ENCODE measurements at regions not wholly inside any gene's neighbourhood (a gene's known extent, or its start where the extent isn't known, plus 50 kb on each side); places are given as distances from the start of the nearest gene placed in this dataset.

DNA sequence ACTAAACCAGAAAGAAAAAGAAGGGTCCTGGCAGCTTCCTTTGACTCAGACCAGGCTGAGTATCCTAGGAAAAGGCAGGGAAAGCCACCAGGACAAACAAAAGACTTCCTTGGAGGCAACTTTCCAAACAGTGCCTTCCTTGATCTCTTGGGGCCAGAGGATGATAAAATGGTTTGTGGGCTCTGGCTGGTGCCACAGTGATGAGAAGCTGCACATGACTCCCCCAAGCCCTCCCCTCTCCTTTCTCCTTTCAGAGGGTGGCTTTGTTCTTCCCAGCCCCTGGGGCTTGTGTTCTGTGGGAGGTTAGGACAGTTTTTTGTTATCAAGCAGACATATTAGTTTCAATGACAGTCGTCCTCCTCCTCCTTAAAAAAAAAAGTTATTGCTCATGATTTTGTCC, 183.2 kb downstream of the SEM1 start:
- no peak for DNase-seq (ENCODE audit: low spot score)
- Histone ChIP-seq H3K4me1 (replicated peaks) (no peaks in the 10 kb centered on the region), H3K36me3 (no peaks in the 10 kb centered on the region), H3K27ac (no peak overlapping the region), H3K27me3 (replicated peaks; ENCODE audit: insufficient read depth) (no peaks in the 10 kb centered on the region), H3K4me3 (no peak overlapping the region), H3K9me3 (no peaks in the 10 kb centered on the region)
- TF ChIP-seq POLR2A (IDR thresholded peaks at IDR 0.05) (no peak), POLR2AphosphoS5 (IDR thresholded peaks at IDR 0.05) (no peak)
- intact Hi-C loops (cut with DNase I), result no loop called here
- 38% methylated on average over 1 of the region's 1 CpG for WGBS

DNA sequence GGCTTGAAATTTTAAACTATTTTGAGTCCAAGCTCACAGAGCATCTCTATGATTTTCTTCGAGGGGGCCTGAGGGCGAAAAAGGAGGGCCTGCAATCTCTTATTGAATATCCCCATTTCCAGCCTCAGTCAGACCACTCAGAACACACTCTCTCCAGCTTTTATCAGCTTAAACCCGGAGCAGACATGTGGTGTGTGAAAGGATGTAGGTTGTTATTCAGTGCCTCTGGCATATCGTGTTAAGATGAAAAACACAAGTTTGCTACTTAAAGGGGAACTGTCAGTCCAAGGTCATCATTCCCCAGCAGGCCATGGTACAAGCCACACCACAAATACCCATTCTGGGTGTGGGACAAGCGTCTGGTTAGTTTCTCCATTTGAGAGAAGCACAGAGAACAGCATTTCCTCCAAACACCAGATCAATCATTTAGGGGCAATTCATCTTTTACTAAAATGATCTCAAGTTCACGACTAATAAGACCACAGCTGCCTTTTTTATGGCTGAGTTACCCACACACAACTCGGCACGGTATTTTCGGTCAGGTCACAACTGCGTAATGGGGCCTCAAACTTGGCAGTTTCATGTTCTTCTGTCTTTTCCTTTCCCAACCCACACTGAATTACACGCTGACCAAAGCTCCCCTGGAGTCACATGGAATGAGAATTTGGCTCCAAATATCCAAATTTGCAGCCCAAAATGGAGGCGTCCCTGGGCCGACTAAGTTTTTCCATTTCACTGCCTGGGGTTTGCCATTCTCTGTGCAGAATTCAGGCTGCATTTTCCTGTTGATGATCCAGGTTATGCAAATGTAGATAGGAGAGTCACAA, 188.4 kb downstream of the SEM1 start:
- no peaks in the 10 kb centered on the region for H3K9me3 ChIP-seq
- 85% methylated on average over 13 of the region's 13 CpGs for WGBS
- no peak overlapping the region for H3K27ac ChIP-seq
- no peaks in the 10 kb centered on the region for H3K27me3 ChIP-seq (replicated peaks; ENCODE audit: insufficient read depth)
- H3K4me3 ChIP-seq, result no peak overlapping the region
- no peak for DNase-seq (ENCODE audit: low spot score)
- intact Hi-C loops (cut with DNase I), result no loop called here
- no peaks in the 10 kb centered on the region for H3K4me1 ChIP-seq (replicated peaks)
- no peaks in the 10 kb centered on the region for H3K36me3 ChIP-seq
- TF ChIP-seq POLR2AphosphoS5 (IDR thresholded peaks at IDR 0.05), result no peak
- TF ChIP-seq, protein P1, sequence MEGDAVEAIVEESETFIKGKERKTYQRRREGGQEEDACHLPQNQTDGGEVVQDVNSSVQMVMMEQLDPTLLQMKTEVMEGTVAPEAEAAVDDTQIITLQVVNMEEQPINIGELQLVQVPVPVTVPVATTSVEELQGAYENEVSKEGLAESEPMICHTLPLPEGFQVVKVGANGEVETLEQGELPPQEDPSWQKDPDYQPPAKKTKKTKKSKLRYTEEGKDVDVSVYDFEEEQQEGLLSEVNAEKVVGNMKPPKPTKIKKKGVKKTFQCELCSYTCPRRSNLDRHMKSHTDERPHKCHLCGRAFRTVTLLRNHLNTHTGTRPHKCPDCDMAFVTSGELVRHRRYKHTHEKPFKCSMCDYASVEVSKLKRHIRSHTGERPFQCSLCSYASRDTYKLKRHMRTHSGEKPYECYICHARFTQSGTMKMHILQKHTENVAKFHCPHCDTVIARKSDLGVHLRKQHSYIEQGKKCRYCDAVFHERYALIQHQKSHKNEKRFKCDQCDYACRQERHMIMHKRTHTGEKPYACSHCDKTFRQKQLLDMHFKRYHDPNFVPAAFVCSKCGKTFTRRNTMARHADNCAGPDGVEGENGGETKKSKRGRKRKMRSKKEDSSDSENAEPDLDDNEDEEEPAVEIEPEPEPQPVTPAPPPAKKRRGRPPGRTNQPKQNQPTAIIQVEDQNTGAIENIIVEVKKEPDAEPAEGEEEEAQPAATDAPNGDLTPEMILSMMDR (IDR thresholded peaks at IDR 0.05), result no peak
- TF ChIP-seq POLR2A (IDR thresholded peaks at IDR 0.05), result no peak

DNA sequence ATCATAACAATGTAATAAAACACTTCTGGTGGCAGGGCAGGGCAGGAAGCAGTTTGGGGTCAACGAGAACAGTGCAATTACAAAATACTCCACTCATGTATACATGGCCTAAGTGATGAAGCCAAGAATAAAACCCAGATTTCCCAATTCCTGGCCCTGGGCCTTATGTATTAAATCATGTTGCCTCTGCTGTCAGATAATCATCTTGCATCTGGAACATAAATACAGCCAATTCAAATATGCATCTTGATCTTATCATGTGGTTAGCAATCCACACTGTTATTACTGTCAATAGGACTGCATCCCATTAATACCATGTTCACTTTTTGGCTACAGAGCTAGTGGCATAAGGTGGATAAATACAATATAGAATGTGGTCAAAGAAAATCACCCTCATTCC, 186.5 kb upstream of the SLC25A13 start:
- WGBS, result 9% methylated on average over 1 of the region's 1 CpG
- DNase-seq (ENCODE audit: low spot score), result peak; percentile 62
- no peak overlapping the region for H3K4me3 ChIP-seq
- TF ChIP-seq POLR2AphosphoS5 (IDR thresholded peaks at IDR 0.05) (peak; percentile 85), POLR2A (IDR thresholded peaks at IDR 0.05) (no peak)
- TF ChIP-seq, protein P1 (IDR thresholded peaks at IDR 0.05), result no peak
- no peaks in the 10 kb centered on the region for H3K36me3 ChIP-seq
- H3K27ac ChIP-seq, result no peak overlapping the region
- no peaks in the 10 kb centered on the region for H3K4me1 ChIP-seq (replicated peaks)
- intact Hi-C loops (cut with DNase I), result no loop called here
- H3K9me3 ChIP-seq, result no peaks in the 10 kb centered on the region
- H3K27me3 ChIP-seq (replicated peaks; ENCODE audit: insufficient read depth), result no peaks in the 10 kb centered on the region

DNA sequence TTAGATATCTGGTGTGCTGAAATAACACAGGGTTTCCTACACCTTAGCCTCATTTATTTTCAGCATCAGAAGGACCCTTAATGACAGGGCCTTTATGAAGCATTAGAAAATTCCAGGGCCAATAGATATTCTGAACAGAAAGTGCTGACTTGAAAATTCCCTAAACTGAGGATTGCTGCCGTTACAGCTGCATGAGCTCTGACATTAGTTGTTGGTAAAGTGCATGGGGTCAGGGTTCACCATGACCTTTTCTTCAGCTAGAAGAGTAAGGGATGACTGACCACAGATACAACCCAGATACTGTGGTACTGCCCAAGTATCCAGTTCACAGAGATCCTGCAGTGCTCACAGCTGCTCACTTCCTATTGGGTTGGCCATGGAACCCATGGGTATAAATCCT, 181.7 kb upstream of the SLC25A13 start:
- Histone ChIP-seq H3K9me3 (no peaks in the 10 kb centered on the region), H3K4me1 (replicated peaks) (no peaks in the 10 kb centered on the region), H3K27me3 (replicated peaks; ENCODE audit: insufficient read depth) (no peaks in the 10 kb centered on the region), H3K36me3 (no peaks in the 10 kb centered on the region), H3K4me3 (no peak overlapping the region), H3K27ac (no peak overlapping the region)
- TF ChIP-seq POLR2A (IDR thresholded peaks at IDR 0.05) (no peak), POLR2AphosphoS5 (IDR thresholded peaks at IDR 0.05) (no peak)
- TF ChIP-seq, protein P1 (IDR thresholded peaks at IDR 0.05), result no peak
- DNase-seq (ENCODE audit: low spot score), result no peak
- WGBS, result 91% methylated on average over 1 of the region's 1 CpG
- intact Hi-C loops (cut with DNase I), result no loop called here

DNA sequence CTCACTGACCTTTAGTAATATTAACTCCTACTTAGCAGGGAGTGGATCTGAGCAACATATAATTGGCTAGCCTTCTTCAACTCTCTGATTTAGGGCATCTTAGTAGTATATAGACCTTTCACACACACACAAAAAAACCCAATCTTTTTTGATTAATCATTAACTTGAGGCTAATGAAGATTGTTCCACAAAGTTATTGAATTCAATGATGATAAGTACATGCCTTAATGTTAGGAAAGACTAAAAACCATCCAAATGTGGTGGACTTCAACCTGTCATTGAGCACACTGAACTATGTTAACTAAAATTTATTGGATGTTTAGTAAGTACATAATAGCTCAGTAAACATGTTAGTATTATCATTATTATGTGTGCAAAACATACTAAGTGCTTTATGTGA, 179.4 kb upstream of the SLC25A13 start:
- intact Hi-C loops (cut with DNase I), result no loop called here
- no peak for DNase-seq (ENCODE audit: low spot score)

More for the DNA sequence above, 179.4 kb upstream of the SLC25A13 start:
- H3K4me1 ChIP-seq (replicated peaks), result no peaks in the 10 kb centered on the region
- no peaks in the 10 kb centered on the region for H3K9me3 ChIP-seq
- no peak overlapping the region for H3K27ac ChIP-seq
- H3K36me3 ChIP-seq, result no peaks in the 10 kb centered on the region
- TF ChIP-seq POLR2A (IDR thresholded peaks at IDR 0.05) (no peak), POLR2AphosphoS5 (IDR thresholded peaks at IDR 0.05) (no peak)
- TF ChIP-seq, protein P1 (IDR thresholded peaks at IDR 0.05), result no peak
- no peak overlapping the region for H3K4me3 ChIP-seq
- no peaks in the 10 kb centered on the region for H3K27me3 ChIP-seq (replicated peaks; ENCODE audit: insufficient read depth)
